ENCODE measurements at regions not wholly inside any gene's neighbourhood (a gene's known extent, or its start where the extent isn't known, plus 50 kb on each side); places are given as distances from the start of the nearest gene placed in this dataset.

DNA sequence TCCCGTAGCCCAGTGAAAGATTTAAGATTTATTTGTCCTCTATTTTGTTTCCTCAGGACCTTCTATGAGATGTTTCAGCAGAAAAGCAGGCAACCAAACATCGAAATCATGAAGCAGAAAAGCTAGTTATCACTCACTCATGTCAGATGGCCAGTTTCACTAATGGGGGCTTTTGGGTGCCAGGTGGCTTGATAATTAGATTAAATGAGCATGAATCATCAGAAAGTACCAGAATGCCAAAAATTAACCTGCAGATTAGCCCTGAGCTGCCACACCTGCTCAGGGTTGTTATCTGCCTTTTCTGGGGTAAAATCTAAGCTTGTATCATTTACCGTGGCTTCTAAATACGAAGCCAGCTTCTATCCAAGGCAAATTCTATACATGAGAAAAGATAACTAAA, 1017.5 kb downstream of the XPNPEP1 start:
- DNase-seq, result no peak

DNA sequence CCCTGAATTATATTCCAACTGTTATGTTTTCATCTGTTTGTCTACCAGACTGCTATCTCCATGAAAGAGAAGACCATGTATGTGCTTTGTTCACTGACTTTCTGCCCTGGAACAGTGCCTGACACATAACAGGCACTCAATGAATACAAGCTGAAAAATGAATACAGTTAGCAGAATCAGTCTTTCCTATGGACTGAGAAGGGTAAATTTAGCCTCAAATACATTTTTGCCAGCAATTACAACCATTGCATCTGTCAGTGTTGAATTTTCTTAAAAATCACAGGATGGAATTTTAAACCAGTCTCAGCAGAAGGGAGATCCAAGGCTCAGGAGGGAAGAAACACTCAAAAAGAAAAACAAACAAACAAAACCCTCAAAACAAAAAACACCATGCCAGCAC, 1018.1 kb downstream of the XPNPEP1 start:
- no peak for DNase-seq

- DNase-seq, result no peak
Observed at GRCh38 chr10:108904163-108904838, 1019.0 kb downstream of the XPNPEP1 start.

GRCh38 chr10:108902619-108903285, 1020.6 kb downstream of the XPNPEP1 start:
- DNase-seq, result no peak

GRCh38 chr10:108901781-108902618, 1021.3 kb downstream of the XPNPEP1 start:
- no peak for DNase-seq

DNA sequence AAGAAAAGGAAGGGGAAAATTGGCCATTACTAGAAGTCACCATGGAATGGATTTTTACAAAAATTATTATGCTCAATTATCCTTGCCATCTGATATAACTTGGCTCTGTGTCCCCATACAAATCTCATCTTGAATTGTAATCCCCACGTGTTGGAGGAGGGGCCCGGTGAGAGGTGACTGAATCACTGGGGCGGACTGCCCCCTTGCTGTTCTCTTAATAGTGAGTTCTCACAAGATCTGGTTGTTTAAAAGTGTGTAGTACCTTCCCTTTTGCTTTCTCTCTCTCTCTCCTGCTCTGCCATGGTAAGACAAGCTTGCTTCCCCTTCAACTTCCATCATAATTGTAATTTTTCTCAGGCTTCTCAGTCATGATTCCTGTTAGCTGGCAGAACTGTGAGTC, 1023.6 kb downstream of the XPNPEP1 start:
- no peak for DNase-seq

- DNase-seq, result no peak
Observed at GRCh38 chr10:108894402-108895301, 1028.7 kb downstream of the XPNPEP1 start.

GRCh38 chr10:108877095-108877561, 1046.2 kb downstream of the XPNPEP1 start:
- DNase-seq, result no peak

DNA sequence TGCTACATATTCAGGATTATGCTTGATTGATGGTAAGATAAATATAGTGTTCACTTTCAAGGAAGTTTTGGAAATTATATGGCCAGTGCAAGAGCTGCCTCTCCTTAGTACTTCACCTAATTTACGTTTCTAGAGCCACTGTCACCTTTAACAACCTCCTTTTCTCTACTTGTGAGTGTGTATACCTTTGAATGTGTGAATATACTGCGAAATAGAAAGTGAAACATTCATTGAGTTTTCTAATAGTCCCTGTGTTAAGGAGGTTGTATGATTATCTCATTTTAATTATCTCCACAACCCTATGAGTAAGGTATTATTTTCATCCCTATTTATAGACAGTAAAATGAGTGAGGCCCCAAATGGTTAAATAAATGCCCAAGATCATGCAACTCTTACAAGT, 1050.5 kb downstream of the XPNPEP1 start:
- DNase-seq, result no peak

DNA sequence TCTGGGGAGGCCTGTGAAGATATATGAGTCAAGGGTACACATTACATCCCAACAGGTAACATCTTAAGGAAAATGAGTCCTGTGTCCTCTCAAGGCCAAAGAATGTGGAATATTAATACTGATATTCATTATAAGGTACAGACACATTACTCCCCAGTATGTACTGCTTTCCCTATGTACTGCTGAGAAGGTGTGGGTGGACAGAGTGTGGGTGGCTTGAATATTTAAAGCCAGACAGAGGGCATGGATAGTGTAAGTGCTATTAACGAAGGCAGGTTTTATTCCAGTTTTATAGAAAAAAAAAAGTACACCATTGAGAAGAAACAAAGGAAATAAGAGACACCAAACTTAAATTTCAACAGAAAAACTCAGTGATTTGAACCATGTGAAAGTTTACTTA, 1054.4 kb downstream of the XPNPEP1 start:
- no peak for DNase-seq

DNA sequence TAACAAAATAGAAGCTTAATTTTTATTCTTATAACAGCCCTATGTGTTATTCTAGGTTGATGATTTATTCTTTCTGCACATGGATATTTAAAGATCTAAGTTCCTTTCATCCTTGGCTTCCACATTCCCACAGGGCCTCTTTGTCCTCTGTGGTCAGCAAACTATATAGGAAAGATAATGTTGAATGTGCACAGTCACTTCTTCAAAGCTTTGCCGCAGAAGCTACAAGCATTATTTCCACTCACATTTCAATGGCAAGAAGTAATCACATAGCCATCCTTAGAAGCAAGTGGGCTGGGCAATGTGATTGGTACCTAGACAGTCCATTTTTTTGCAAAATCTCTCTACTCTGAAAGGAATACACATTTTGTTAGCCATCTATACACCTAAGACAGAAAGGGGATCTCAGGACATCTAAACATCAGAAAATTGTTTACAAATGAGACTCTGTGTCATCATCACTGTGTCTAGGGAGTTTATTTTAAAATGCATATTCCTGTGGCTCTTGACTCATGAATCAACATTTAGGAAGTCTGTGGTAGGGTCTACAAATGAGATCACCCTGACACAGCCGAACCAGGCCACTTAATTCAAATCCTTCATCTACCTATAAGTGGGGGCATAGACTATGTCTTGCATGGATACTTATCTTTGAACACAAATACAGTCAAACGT, 1060.5 kb downstream of the XPNPEP1 start:
- DNase-seq, result no peak

DNA sequence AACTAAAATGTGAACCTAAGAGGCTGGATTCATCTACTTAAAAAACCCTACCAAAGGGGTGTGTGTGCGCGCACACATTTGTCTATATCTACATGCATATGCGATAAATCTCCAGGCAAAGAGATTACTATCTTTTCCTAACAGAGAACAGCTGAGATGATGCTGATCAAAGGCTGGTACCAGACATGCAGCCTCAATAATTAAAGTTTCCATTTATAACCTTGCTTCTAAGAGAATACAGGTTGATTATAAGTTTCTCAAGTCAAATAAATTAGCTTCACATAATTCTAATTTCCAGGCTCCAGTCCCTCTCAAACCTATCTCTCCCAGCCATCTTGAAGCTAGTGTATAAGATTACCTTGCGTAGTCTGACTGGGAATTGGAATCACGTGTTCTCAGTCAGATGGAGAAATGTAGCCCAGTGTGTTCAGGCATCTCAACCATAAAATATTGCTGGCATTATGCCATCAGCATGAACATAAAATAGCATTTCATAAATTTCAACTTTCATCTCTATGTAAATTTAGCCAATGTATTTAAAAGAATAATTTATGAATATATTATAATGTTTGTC, 1062.0 kb downstream of the XPNPEP1 start:
- DNase-seq, result no peak

- no peak for DNase-seq
Observed at GRCh38 chr10:108852211-108852610, 1071.1 kb downstream of the XPNPEP1 start.

- no peak for DNase-seq
Observed at GRCh38 chr10:108850138-108850854, 1073.0 kb downstream of the XPNPEP1 start.

DNA sequence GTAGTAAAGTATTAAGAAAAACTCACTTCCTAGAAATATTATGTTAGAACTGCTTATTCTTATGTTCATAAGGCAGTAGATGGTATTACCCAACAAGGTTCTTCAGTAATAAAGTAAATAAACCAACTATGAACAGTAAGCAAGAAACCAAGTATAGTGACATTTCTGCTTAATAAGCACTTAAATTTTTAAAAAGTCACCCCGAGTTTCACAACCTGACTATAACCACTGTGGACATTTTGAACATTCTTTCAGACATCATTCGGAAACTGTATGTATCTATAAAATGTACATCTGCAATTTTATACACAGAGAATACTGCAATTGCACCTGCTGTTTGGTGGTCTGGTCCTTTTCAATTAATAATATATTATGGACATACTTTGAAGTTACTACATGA, 1073.6 kb downstream of the XPNPEP1 start:
- no peak for DNase-seq

- no peak for DNase-seq
Observed at GRCh38 chr10:108849186-108849585, 1074.1 kb downstream of the XPNPEP1 start.

- no peak for DNase-seq
Observed at GRCh38 chr10:108848046-108848445, 1075.3 kb downstream of the XPNPEP1 start.

DNA sequence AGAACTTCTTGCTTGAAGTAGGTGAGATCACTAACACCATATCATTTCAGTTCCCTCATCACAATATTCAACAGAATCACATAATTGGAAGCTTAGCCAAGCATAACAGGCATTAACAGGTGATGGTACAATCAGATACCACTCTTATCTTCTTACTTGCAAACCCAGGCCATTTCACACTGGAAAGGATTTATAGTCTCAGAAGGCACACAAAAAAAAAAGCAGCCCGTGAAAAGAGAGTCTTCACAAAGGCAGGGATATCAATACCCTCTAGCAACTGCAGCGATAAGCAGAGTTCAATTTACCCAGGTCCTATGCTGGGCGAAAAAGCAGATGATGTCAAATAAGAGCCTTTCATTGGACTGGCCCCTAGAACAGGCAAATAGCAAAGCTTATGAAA, 1082.4 kb downstream of the XPNPEP1 start:
- DNase-seq, result no peak

- DNase-seq, result no peak
Observed at GRCh38 chr10:108836362-108836761, 1086.9 kb downstream of the XPNPEP1 start.

DNA sequence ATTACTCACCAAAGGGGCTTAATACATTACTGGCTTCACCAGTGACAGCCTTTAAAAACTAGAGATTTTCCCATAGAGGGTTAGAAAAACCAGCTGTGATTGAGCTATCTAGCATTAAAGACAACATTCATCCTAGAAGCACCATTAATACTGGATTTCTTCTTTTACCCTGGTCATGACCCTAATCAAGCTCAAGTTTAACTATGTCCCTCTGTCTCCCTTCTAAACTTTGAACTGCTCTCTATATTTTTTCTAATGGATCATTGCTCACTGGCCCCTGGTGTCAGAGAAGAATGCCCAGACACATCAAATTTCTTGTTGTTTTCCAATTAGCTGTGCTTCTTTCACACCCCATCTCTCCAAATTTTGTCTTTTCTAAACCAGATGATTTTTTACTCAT, 1101.3 kb downstream of the XPNPEP1 start:
- no peak for DNase-seq

GRCh38 chr10:108819302-108819701, 1104.0 kb downstream of the XPNPEP1 start:
- DNase-seq, result no peak
